ENCODE measurements at regions not wholly inside any gene's neighbourhood (a gene's known extent, or its start where the extent isn't known, plus 50 kb on each side); places are given as distances from the start of the nearest gene placed in this dataset.

DNA sequence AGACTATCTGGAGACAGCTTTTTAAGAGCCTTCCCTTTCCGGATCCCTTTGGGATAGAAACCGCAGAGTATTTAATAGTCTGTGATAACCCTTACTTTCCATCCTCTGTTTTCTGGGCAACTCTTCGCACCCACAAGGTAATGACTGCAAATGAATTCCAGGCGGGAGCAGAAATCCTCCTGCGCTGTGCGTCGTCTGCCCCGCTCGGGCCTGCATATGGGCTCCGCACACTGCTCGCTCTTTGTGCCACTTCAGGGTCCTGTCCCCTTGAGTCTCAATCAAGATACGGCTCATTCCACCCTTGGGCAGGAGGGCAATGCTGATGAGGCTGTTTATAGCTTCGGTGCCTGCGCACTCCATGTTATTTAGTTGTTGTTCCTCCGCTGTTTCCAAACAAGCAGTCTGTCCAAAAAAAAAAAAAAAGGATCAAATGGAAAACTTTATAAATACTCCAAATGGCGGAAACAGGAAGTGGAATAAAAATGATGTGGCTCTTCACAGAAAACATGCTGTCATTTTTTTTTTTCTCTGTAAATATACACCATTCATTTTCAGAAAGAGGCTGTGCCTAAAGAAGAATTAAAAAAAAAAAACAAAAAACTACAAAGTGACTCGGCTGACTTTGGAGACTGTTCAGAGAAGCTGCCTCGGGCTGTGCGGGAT lies 169.6 kb upstream of the GMDS start:
- H3K27ac ChIP-seq (ENCODE audit: low read depth, low read length) = no peak overlapping the region
- no peaks in the 10 kb centered on the region for H3K27me3 ChIP-seq (ENCODE audit: control insufficient read depth, insufficient read depth, low read length, poor library complexity, severe bottlenecking)
- H3K9me3 Mint-ChIP-seq = peaks cover 4% of the 10 kb centered on the region
- H3K27ac Mint-ChIP-seq = no peak overlapping the region
- H3K4me1 Mint-ChIP-seq = no peaks in the 10 kb centered on the region
- TF ChIP-seq CTCF (conservative IDR thresholded peaks at IDR 0.05) = no peak
- DNase-seq = no peak
- H3K4me3 ChIP-seq (ENCODE audit: low read length) = no peak overlapping the region
- no peaks in the 10 kb centered on the region for H3K36me3 Mint-ChIP-seq (ENCODE audit: low read depth)
- no peak overlapping the region for H3K4me3 Mint-ChIP-seq
- no peaks in the 10 kb centered on the region for H3K36me3 ChIP-seq (ENCODE audit: control insufficient read depth, insufficient read depth, low read length)
- H3K9ac ChIP-seq (ENCODE audit: extremely low read depth, low read length, poor library complexity, severe bottlenecking) = no peak overlapping the region
- H3K4me1 ChIP-seq (ENCODE audit: control insufficient read depth, insufficient read depth, low read length) = no peaks in the 10 kb centered on the region
- H3K27me3 Mint-ChIP-seq (ENCODE audit: insufficient read depth) = no peaks in the 10 kb centered on the region
- no peaks in the 10 kb centered on the region for H3K9me3 ChIP-seq (ENCODE audit: control insufficient read depth, low read length)
- WGBS, 2 experiments (ENCODE audit: insufficient coverage in 1 of 2, insufficient read length in 1 of 2) = 93 to 94% methylated on average over 10 to 19 of the region's 19 CpGs

DNA sequence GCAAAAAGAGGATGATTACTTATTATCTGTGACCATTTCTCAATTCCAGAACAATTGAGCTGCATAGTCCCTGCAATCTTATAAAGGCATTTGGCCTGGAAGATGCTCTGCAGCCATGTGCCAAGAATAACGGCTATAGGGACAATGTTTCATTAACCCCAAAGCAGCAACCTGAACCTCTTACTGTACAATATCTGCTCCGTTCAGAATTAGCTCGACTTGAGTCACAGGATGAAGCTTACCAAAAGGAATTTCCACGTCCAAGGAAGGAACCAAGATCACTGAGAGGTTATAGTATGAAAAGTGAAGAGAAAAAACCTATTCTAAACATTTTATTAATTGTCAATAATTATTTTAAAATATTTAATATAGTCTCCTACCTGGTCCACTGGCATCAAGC lies 167.3 kb upstream of the GMDS start:
- no peaks in the 10 kb centered on the region for H3K9me3 ChIP-seq (ENCODE audit: control insufficient read depth, low read length)
- Mint-ChIP-seq H3K27ac (no peak overlapping the region), H3K4me3 (no peak overlapping the region), H3K9me3 (peaks cover 4% of the 10 kb centered on the region), H3K27me3 (ENCODE audit: insufficient read depth) (no peaks in the 10 kb centered on the region), H3K36me3 (ENCODE audit: low read depth) (no peaks in the 10 kb centered on the region), H3K4me1 (no peaks in the 10 kb centered on the region)
- no peak for DNase-seq
- no peak overlapping the region for H3K27ac ChIP-seq (ENCODE audit: low read depth, low read length)
- 81 to 89% methylated on average over 1 to 4 of the region's 4 CpGs for WGBS, 2 experiments (ENCODE audit: insufficient coverage in 1 of 2, insufficient read length in 1 of 2)
- H3K27me3 ChIP-seq (ENCODE audit: control insufficient read depth, insufficient read depth, low read length, poor library complexity, severe bottlenecking) = no peaks in the 10 kb centered on the region
- H3K4me3 ChIP-seq (ENCODE audit: low read length) = no peak overlapping the region
- TF ChIP-seq CTCF (conservative IDR thresholded peaks at IDR 0.05) = no peak
- H3K4me1 ChIP-seq (ENCODE audit: control insufficient read depth, insufficient read depth, low read length) = no peaks in the 10 kb centered on the region
- H3K9ac ChIP-seq (ENCODE audit: extremely low read depth, low read length, poor library complexity, severe bottlenecking) = no peak overlapping the region
- no peaks in the 10 kb centered on the region for H3K36me3 ChIP-seq (ENCODE audit: control insufficient read depth, insufficient read depth, low read length)

DNA sequence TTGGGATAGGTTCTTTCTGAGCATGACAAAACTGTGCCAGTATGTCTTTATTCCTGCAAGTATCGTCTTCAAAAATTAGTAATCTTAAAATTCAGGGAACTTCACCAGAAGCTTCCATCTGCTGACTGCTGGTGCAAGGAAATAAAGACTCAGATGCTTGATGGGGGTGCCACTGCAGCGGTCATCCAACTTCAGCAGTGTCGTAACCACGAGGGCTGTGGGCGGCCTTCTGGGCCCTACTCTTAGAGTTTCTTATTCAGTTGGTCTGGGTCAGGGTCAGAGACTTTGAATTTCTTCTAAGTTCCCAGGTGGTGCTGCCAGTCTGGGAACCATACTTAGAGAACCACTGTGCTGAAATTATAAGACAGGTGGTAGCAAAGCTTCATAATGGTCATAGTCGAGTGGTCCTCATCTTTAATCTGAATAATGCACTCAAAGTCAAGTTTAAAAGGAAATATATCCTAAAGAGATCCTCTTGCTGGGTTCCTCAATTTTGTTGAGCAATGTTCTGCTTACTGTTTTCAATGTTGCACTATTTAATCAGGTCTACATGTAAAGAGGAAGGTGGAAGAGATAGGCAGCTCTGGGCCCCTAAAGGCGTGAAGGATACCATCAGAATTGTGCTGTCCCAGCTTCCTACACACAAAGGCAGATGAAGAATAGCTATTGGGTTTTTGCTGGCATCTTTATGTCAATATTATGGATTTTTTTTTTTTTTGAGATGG lies 165.4 kb upstream of the GMDS start:
- Histone ChIP-seq H3K36me3 (ENCODE audit: control insufficient read depth, insufficient read depth, low read length) (no peaks in the 10 kb centered on the region), H3K9ac (ENCODE audit: extremely low read depth, low read length, poor library complexity, severe bottlenecking) (no peak overlapping the region), H3K9me3 (ENCODE audit: control insufficient read depth, low read length) (no peaks in the 10 kb centered on the region), H3K4me3 (ENCODE audit: low read length) (no peak overlapping the region), H3K4me1 (ENCODE audit: control insufficient read depth, insufficient read depth, low read length) (no peaks in the 10 kb centered on the region), H3K27ac (ENCODE audit: low read depth, low read length) (no peak overlapping the region), H3K27me3 (ENCODE audit: control insufficient read depth, insufficient read depth, low read length, poor library complexity, severe bottlenecking) (no peaks in the 10 kb centered on the region)
- H3K36me3 Mint-ChIP-seq (ENCODE audit: low read depth) = no peaks in the 10 kb centered on the region
- TF ChIP-seq CTCF (conservative IDR thresholded peaks at IDR 0.05) = no peak
- no peaks in the 10 kb centered on the region for H3K4me1 Mint-ChIP-seq
- H3K27ac Mint-ChIP-seq = no peak overlapping the region
- no peak overlapping the region for H3K4me3 Mint-ChIP-seq
- WGBS, 2 experiments (ENCODE audit: insufficient coverage in 1 of 2, insufficient read length in 1 of 2) = 88 to 100% methylated on average over 7 of the region's 7 CpGs
- no peaks in the 10 kb centered on the region for H3K27me3 Mint-ChIP-seq (ENCODE audit: insufficient read depth)
- DNase-seq = no peak
- no peaks in the 10 kb centered on the region for H3K9me3 Mint-ChIP-seq

Data from endodermal cell (in vitro differentiated cells).